Thyroid gland (tissue), 4 donors: ENCODE measurements at regions not wholly inside any gene's neighbourhood (a gene's known extent, or its start where the extent isn't known, plus 50 kb on each side); places are given as distances from the start of the nearest gene placed in this dataset.
A peak's percentile ranks its signal among the peaks of the same experiment; 100 is the strongest.

ENCODE experiments used
- DNase-seq, 2 donors: peaks; one replicate each; pipeline ENCODE4 v3.0.0-alpha.2; 2019
- H3K27ac ChIP-seq, 3 donors: fragments of 200-600 bp; sonication (generic); 1 replicate in 2 of 3; 2 replicates in 1 of 3; pipeline ENCODE4 v1.5.1; 2016 to 2019; ENCODE audit warnings: mild to moderate bottlenecking in 1 of 3, moderate library complexity in 1 of 3
- H3K27me3 ChIP-seq: fragments of 200-600 bp; sonication (generic); one replicate; pipeline ENCODE4 v1.5.1; 2019
- H3K36me3 ChIP-seq, 2 donors: fragments of 200-600 bp; sonication (generic); one replicate each; pipeline ENCODE4 v1.5.1; 2016 to 2019
- H3K4me1 ChIP-seq, 2 donors: fragments of 200-600 bp; sonication (generic); one replicate each; pipeline ENCODE4 v1.5.1; 2017 to 2019
- H3K4me3 ChIP-seq, 3 donors: fragments of 200-600 bp; sonication (generic); replicated peaks in 1 of 3; 1 replicate in 2 of 3; 2 replicates in 1 of 3; pipeline ENCODE4 v1.5.1; 2016; ENCODE audit warnings: mild to moderate bottlenecking in 1 of 3
- H3K9me3 ChIP-seq: fragments of 200-600 bp; sonication (generic); one replicate; pipeline ENCODE4 v1.5.1; 2017
- POLR2A ChIP-seq, 2 donors: fragments of 450-650 bp; IDR thresholded peaks; one replicate each; pipeline ENCODE4 v1.6.1; 2017; ENCODE audit warnings: antibody characterized with exemption in 2 of 2, mild to moderate bottlenecking in 2 of 2, moderate library complexity in 1 of 2
- WGBS, 2 donors: methylation state at CpG; one replicate each; pipeline ENCODE4 v1.1.5; 2017; 5-methylcytosine and 5-hydroxymethylcytosine counted together
- intact Hi-C: fragments of 100-400 bp; cut with DNase I; formaldehyde crosslinking; loops from one replicate; pipeline ENCODE4 v1.15.1; 2023
- TF ChIP-seq, protein P1 (sequence below), 6 experiments: fragments of 200-600 bp in 3 of 6; fragments of 450-650 bp in 3 of 6; sonication (generic) in 3 of 6; IDR thresholded peaks; one replicate each; pipeline ENCODE4 v1.5.1; 2016 to 2019; ENCODE audit warnings: antibody characterized with exemption in 6 of 6, mild to moderate bottlenecking in 2 of 6, inconsistent platforms in 1 of 6, moderate library complexity in 1 of 6

DNA sequence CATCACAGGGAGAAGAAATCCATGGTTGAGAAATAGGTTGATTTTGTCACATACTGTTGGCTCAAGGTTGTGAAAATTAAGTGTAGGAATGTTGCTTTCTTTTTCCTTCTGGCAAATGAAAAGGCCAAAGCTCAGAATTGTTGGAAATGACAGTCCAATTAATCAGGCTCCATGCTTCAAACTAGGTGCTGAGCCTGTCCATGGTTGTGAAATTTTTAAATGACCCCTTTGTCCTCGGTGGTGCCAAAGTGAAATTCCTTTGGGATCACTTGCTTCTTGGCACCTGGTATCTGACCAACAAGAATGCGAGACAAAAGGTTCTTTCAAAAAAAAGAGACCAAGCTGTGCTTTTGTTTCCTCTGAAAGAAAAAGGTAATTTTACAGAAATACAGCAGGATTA lies 451.9 kb downstream of the ETS1 start:
- Histone ChIP-seq H3K27ac (peak overlapping the region in 1 of 3 donors; percentile 25), H3K36me3 (no peaks in the 10 kb centered on the region), H3K4me1 (peaks cover 0 to 13% of the 10 kb centered on the region in 2 donors), H3K4me3 (no peak overlapping the region), H3K27me3 (no peaks in the 10 kb centered on the region), H3K9me3 (no peaks in the 10 kb centered on the region)
- peak; percentile 8 to 14 for DNase-seq
- 46 to 56% methylated on average over 2 of the region's 2 CpGs for WGBS, 2 donors
- no peak for TF ChIP-seq POLR2A (IDR thresholded peaks at IDR 0.05)
- TF ChIP-seq, protein P1, sequence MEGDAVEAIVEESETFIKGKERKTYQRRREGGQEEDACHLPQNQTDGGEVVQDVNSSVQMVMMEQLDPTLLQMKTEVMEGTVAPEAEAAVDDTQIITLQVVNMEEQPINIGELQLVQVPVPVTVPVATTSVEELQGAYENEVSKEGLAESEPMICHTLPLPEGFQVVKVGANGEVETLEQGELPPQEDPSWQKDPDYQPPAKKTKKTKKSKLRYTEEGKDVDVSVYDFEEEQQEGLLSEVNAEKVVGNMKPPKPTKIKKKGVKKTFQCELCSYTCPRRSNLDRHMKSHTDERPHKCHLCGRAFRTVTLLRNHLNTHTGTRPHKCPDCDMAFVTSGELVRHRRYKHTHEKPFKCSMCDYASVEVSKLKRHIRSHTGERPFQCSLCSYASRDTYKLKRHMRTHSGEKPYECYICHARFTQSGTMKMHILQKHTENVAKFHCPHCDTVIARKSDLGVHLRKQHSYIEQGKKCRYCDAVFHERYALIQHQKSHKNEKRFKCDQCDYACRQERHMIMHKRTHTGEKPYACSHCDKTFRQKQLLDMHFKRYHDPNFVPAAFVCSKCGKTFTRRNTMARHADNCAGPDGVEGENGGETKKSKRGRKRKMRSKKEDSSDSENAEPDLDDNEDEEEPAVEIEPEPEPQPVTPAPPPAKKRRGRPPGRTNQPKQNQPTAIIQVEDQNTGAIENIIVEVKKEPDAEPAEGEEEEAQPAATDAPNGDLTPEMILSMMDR (IDR thresholded peaks at IDR 0.05) = no peak
- intact Hi-C loops = no loop called here

DNA sequence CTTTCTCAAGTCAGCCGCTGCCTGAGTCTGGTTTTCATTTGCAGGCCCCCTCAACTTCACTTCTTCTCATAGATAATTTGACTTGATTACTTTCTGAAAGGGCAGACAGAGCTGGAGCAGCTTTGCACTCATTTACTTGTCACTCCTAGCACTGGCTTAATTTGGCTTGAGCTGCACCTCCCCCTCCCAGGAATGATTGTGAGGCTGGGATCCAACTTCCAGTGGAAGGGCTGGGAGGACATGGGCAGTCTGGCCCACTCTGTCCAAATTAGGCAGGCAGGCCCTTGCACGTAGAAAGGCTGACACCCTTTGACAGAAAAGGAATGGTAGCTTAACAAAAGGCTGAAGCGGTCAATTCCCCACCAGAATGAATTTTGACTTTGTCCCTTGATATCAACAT lies 453.9 kb downstream of the ETS1 start:
- WGBS, 2 donors = 70 to 84% methylated on average over 3 of the region's 3 CpGs
- Histone ChIP-seq H3K4me3 (no peak overlapping the region), H3K9me3 (no peaks in the 10 kb centered on the region), H3K27ac (no peak overlapping the region), H3K27me3 (no peaks in the 10 kb centered on the region), H3K4me1 (peaks cover 0 to 13% of the 10 kb centered on the region in 2 donors), H3K36me3 (no peaks in the 10 kb centered on the region)
- TF ChIP-seq POLR2A (IDR thresholded peaks at IDR 0.05) = no peak
- TF ChIP-seq, protein P1 (IDR thresholded peaks at IDR 0.05) = no peak
- no peak for DNase-seq
- intact Hi-C loops = no loop called here

DNA sequence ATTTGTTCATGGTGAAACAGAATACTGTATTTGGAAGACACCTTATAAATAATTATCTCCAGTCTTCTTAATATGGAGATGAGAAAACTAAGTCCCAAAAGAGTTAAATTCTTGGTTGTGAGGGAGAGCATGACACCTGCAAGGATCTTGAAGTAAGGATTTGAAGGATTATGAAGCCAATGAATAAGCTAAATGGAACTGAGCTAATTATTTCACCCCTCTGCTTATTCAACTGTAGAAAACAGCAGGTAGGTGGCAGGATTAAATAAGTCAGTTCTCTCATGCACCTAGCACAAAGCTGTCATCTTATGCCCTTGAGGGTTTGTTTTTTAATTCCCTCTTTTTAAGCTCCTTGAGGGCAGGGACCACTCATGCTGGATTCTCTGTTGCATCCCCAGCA lies 457.3 kb downstream of the ETS1 start:
- Histone ChIP-seq H3K27me3 (no peaks in the 10 kb centered on the region), H3K36me3 (no peaks in the 10 kb centered on the region), H3K9me3 (no peaks in the 10 kb centered on the region), H3K4me1 (peaks cover 0 to 5% of the 10 kb centered on the region in 2 donors), H3K4me3 (no peak overlapping the region), H3K27ac (no peak overlapping the region)
- intact Hi-C loops = no loop called here
- TF ChIP-seq, protein P1 (IDR thresholded peaks at IDR 0.05) = no peak
- TF ChIP-seq POLR2A (IDR thresholded peaks at IDR 0.05) = no peak
- no peak for DNase-seq

DNA sequence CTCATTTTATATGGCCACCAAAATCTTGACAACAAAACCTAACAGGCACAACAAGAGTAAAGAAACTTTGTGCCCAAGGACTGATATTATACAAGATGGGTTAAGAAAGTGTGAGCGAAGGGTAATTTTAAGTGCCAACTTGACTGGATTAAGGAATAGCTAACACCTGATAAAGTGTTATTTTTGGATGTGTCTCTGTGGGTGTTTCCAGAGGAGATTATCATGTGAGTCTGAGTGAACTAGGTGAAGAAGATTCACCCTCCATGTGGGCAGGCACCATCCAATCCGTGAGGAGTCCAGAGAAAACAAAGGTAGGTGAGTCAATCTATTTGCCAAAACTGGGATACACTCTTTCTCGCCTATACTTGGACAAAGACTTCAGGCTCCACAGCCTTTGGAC lies 461.6 kb downstream of the ETS1 start:
- no peaks in the 10 kb centered on the region for H3K27me3 ChIP-seq
- H3K36me3 ChIP-seq = no peaks in the 10 kb centered on the region
- no peaks in the 10 kb centered on the region for H3K9me3 ChIP-seq
- intact Hi-C loops = no loop called here
- no peaks in the 10 kb centered on the region for H3K4me1 ChIP-seq
- 76 to 98% methylated on average over 3 of the region's 3 CpGs for WGBS, 2 donors
- H3K4me3 ChIP-seq = no peak overlapping the region
- H3K27ac ChIP-seq = no peak overlapping the region
- TF ChIP-seq POLR2A (IDR thresholded peaks at IDR 0.05) = no peak
- TF ChIP-seq, protein P1 (IDR thresholded peaks at IDR 0.05) = no peak
- no peak for DNase-seq

DNA sequence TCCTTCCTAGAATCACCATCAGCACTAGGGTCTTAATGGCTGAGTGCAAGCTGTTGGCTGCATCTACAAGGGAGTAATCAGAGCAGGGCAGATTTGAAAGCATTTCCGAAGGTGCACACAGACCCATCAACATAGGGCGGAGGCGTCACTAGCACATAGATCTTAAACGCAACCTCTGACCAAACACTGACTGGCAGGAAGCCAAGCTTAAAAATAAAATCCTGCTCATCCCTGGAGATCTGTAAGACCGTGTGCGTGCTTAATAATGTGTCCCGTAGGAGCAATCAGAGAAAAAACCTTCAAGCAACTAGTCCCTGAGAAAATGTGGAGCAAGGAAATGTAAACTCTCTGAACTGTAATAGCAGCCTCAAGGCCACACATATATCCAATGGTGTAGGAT lies 470.5 kb downstream of the ETS1 start:
- Histone ChIP-seq H3K27me3 (no peaks in the 10 kb centered on the region), H3K27ac (no peak overlapping the region), H3K4me3 (no peak overlapping the region), H3K36me3 (no peaks in the 10 kb centered on the region), H3K9me3 (no peaks in the 10 kb centered on the region), H3K4me1 (no peaks in the 10 kb centered on the region)
- no peak for DNase-seq
- intact Hi-C loops = no loop called here
- WGBS, 2 donors = 50 to 54% methylated on average over 7 of the region's 7 CpGs
- TF ChIP-seq POLR2A (IDR thresholded peaks at IDR 0.05) = no peak
- TF ChIP-seq, protein P1 (IDR thresholded peaks at IDR 0.05) = no peak
